GM23248 (cell line): ENCODE measurements at regions not wholly inside any gene's neighbourhood (a gene's known extent, or its start where the extent isn't known, plus 50 kb on each side); places are given as distances from the start of the nearest gene placed in this dataset.
"Not testable (repeated sequence)": the region's sequence is repeated elsewhere in the genome, so short reads cannot be mapped to it uniquely, and the experiment has no call there.

Experiments used
- DNase-seq: peaks from one replicate; pipeline ENCODE4 v3.0.0-alpha.2; 2015
- H2AFZ ChIP-seq: fragments of 200-600 bp; sonication (generic); 2 replicates; pipeline ENCODE4 v1.6.1; 2016; ENCODE audit warnings: antibody characterized with exemption
- H3F3A ChIP-seq: fragments of 200-600 bp; sonication (generic); 2 replicates; pipeline ENCODE4 v1.6.1; 2016; ENCODE audit warnings: mild to moderate bottlenecking, antibody characterized with exemption, mixed run types; ENCODE audit not compliant: insufficient read depth
- H3K27ac ChIP-seq: fragments of 200-600 bp; sonication (generic); 2 replicates; pipeline ENCODE4 v1.5.1; 2016; ENCODE audit warnings: mild to moderate bottlenecking
- H3K27me3 ChIP-seq: fragments of 200-600 bp; sonication (generic); replicated peaks from 2 replicates; pipeline ENCODE4 v1.6.1; 2016; ENCODE audit warnings: mild to moderate bottlenecking; ENCODE audit not compliant: insufficient read depth
- H3K36me3 ChIP-seq: fragments of 200-600 bp; sonication (generic); 2 replicates; pipeline ENCODE4 v1.6.1; 2016; ENCODE audit warnings: low read depth, mild to moderate bottlenecking
- H3K4me1 ChIP-seq: fragments of 200-600 bp; sonication (generic); 2 replicates; pipeline ENCODE4 v1.6.1; 2016; ENCODE audit warnings: mild to moderate bottlenecking; ENCODE audit not compliant: insufficient read depth
- H3K4me2 ChIP-seq: fragments of 200-600 bp; sonication (generic); one replicate; pipeline ENCODE4 v1.6.1; 2016; ENCODE audit warnings: mild to moderate bottlenecking; ENCODE audit not compliant: unreplicated experiment
- H3K4me3 ChIP-seq: fragments of 200-600 bp; sonication (generic); 2 replicates; pipeline ENCODE4 v1.5.1; 2016; ENCODE audit warnings: mild to moderate bottlenecking
- H3K79me2 ChIP-seq: fragments of 200-600 bp; sonication (generic); 2 replicates; pipeline ENCODE4 v1.6.1; 2016; ENCODE audit warnings: mild to moderate bottlenecking; ENCODE audit not compliant: insufficient read depth
- H3K9ac ChIP-seq: fragments of 200-600 bp; sonication (generic); 2 replicates; pipeline ENCODE4 v1.6.1; 2016; ENCODE audit warnings: mild to moderate bottlenecking
- H3K9me2 ChIP-seq: fragments of 200-600 bp; sonication (generic); 2 replicates; pipeline ENCODE4 v1.6.1; 2016; ENCODE audit warnings: mixed run types, mild to moderate bottlenecking, moderate library complexity; ENCODE audit not compliant: insufficient read depth
- H3K9me3 ChIP-seq: fragments of 200-600 bp; sonication (generic); one replicate; pipeline ENCODE4 v1.6.1; 2017; ENCODE audit warnings: low read depth
- H4K20me1 ChIP-seq: fragments of 200-600 bp; sonication (generic); 2 replicates; pipeline ENCODE4 v1.6.0; 2016; ENCODE audit not compliant: insufficient read depth
- EZH2 ChIP-seq: fragments of 200-600 bp; sonication (generic); IDR thresholded peaks from 2 replicates; pipeline ENCODE4 v1.6.1; 2018; ENCODE audit warnings: antibody characterized with exemption, mild to moderate bottlenecking; ENCODE audit not compliant: insufficient read depth, poor library complexity, severe bottlenecking
- EZH2phosphoT487 ChIP-seq: fragments of 200-600 bp; sonication (generic); IDR thresholded peaks from 2 replicates; pipeline ENCODE4 v1.6.1; 2018; ENCODE audit warnings: antibody characterized with exemption, moderate library complexity, mild to moderate bottlenecking, low read depth; ENCODE audit not compliant: insufficient read depth
- WGBS, 2 experiments: methylation state at CpG; one replicate each; pipeline ENCODE4 v1.1.6; 2015 to 2017; ENCODE audit warnings: low lambda C conversion rate in 2 of 2, low coverage in 1 of 2; ENCODE audit errors: missing lambda C conversion rate in 2 of 2; 5-methylcytosine and 5-hydroxymethylcytosine counted together
- in situ Hi-C: fragments of 300-500 bp; cut with MboI; formaldehyde crosslinking; loops from 2 replicates; pipeline ENCODE4 v1.15.0; 2020

DNA sequence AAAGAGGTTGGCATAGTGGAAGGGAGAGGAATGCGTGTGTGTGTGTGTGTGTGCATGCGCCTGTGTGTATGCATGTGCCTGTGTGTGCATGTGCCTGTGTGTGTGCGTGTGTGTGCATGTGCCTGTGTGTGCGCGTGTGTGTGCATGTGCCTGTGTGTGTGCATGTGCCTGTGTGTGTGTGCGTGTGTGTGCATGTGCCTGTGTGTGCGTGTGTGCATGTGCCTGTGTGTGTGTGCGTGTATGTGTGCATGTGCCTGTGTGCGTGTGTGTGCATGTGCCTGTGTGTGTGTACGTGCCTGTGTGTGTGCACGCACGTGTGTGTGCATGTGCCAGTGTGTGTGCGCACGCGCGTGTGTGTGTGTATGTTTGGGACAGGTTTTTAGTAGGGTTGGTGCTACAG lies 205.1 kb downstream of the MEMO1 start:
- Histone ChIP-seq H3K4me2 (no peak overlapping the region), H3K9ac (no peak overlapping the region), H3K27me3 (no peaks in the 10 kb centered on the region), H3K27ac (no peak overlapping the region), H3K79me2 (no peaks in the 10 kb centered on the region), H4K20me1 (no peaks in the 10 kb centered on the region), H2AFZ (no peak overlapping the region), H3K36me3 (no peaks in the 10 kb centered on the region), H3K9me3 (no peaks in the 10 kb centered on the region), H3K9me2 (0 out of 2 replicates have a peak, but pooled peaks cover 4% of the 10 kb centered on the region), H3K4me3 (no peak overlapping the region), H3F3A (no peaks in the 10 kb centered on the region), H3K4me1 (no peaks in the 10 kb centered on the region)
- in situ Hi-C loops, result no loop called here
- WGBS, 2 experiments, result 66 to 69% methylated on average over 12 to 16 of the region's 16 CpGs
- DNase-seq, result no peak
- TF ChIP-seq EZH2 (no peak), EZH2phosphoT487 (no peak)

GRCh38 chr2:31803481-31804153 lies 207.2 kb downstream of the MEMO1 start:
- H3K9me2 ChIP-seq, H3K27me3 ChIP-seq, DNase-seq, H3K9me3 ChIP-seq, H3K9ac ChIP-seq, H4K20me1 ChIP-seq, H3K27ac ChIP-seq, H3K4me1 ChIP-seq, H3K36me3 ChIP-seq, H3K4me3 ChIP-seq, H3K79me2 ChIP-seq, H2AFZ ChIP-seq, in situ Hi-C loops, H3F3A ChIP-seq, H3K4me2 ChIP-seq: not testable (repeated sequence)
- WGBS, 2 experiments, result 58 to 61% methylated on average over 29 to 43 of the region's 44 CpGs

DNA sequence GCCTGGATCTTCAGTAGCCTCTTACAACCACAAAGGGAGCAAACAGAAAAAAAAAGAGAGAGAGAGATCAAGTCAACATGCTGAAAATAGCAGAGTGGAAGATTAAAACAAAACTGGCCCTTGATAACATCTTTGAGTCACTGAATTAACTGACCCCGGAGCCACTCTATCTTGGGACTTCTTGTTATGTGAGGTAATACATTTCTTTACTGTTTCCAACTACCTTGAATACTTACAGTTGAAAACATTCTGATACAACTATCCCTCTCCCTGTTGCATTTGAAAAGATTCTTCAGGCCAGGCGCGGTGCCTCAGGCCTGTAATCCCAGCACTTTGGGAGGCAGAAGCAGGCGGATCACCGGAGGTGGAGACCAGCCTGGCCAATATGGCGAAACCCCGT lies 208.1 kb downstream of the MEMO1 start:
- no peaks in the 10 kb centered on the region for H3K79me2 ChIP-seq
- 90 to 91% methylated on average over 7 of the region's 7 CpGs for WGBS, 2 experiments
- H2AFZ ChIP-seq, result no peak overlapping the region
- H3F3A ChIP-seq, result no peaks in the 10 kb centered on the region
- H3K9me3 ChIP-seq, result no peaks in the 10 kb centered on the region
- no peak overlapping the region for H3K27ac ChIP-seq
- DNase-seq, result no peak
- no peaks in the 10 kb centered on the region for H3K4me1 ChIP-seq
- no peak overlapping the region for H3K4me2 ChIP-seq
- no peaks in the 10 kb centered on the region for H3K27me3 ChIP-seq
- no peak overlapping the region for H3K4me3 ChIP-seq
- H3K9me2 ChIP-seq, result no peaks in the 10 kb centered on the region
- in situ Hi-C loops, result no loop called here
- no peak overlapping the region for H3K9ac ChIP-seq
- H4K20me1 ChIP-seq, result no peaks in the 10 kb centered on the region
- TF ChIP-seq EZH2phosphoT487, result no peak
- no peak for TF ChIP-seq EZH2
- no peaks in the 10 kb centered on the region for H3K36me3 ChIP-seq

GRCh38 chr2:31799282-31799681 lies 211.5 kb downstream of the MEMO1 start:
- H3K79me2 ChIP-seq, H3K9ac ChIP-seq, H3F3A ChIP-seq, H2AFZ ChIP-seq, H3K36me3 ChIP-seq, H3K9me2 ChIP-seq, H3K4me2 ChIP-seq, H3K4me3 ChIP-seq, H3K4me1 ChIP-seq, H4K20me1 ChIP-seq, in situ Hi-C loops, H3K27ac ChIP-seq, DNase-seq, H3K9me3 ChIP-seq, H3K27me3 ChIP-seq: not testable (repeated sequence)
- WGBS, 2 experiments, result 21 to 25% methylated on average over 4 of the region's 4 CpGs

DNA sequence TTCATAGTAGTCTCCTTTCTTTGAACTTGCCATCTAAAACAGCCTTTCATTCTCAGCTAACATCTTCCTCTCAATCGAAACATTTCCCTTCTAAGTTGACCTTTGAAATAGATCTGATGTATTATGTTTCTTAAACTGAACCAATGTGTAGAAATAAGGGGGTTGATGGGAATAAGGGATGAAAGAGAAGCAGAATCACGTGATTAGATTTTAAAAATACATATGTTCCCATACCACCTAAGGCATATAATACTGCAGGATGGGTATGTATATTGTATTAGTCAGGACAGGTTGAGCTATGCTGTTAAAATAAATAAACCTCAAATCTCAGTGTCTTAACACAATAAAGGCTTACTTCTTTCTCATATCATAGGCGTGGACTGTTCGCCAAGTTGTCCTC lies 207.5 kb upstream of the SRD5A2 start:
- H3K36me3 ChIP-seq, result no peaks in the 10 kb centered on the region
- H3K79me2 ChIP-seq, result no peaks in the 10 kb centered on the region
- no peaks in the 10 kb centered on the region for H3K9me3 ChIP-seq
- 43 to 58% methylated on average over 4 of the region's 4 CpGs for WGBS, 2 experiments
- H3K4me3 ChIP-seq, result no peak overlapping the region
- H3F3A ChIP-seq, result no peaks in the 10 kb centered on the region
- no peaks in the 10 kb centered on the region for H3K9me2 ChIP-seq
- H4K20me1 ChIP-seq, result no peaks in the 10 kb centered on the region
- no peak overlapping the region for H3K9ac ChIP-seq
- H3K4me2 ChIP-seq, result no peak overlapping the region
- no peak for DNase-seq
- H3K27me3 ChIP-seq, result no peaks in the 10 kb centered on the region
- in situ Hi-C loops, result no loop called here
- TF ChIP-seq EZH2phosphoT487, result no peak
- no peak for TF ChIP-seq EZH2
- H3K27ac ChIP-seq, result no peak overlapping the region
- no peaks in the 10 kb centered on the region for H3K4me1 ChIP-seq
- no peak overlapping the region for H2AFZ ChIP-seq
